HEK293 (cell line): ENCODE measurements at regions not wholly inside any gene's neighbourhood (a gene's known extent, or its start where the extent isn't known, plus 50 kb on each side); places are given as distances from the start of the nearest gene placed in this dataset.

Source experiments
- CTCF ChIA-PET: fragments of 350-600 bp; formaldehyde crosslinking; extraction: SDS; loops from one replicate; lab custom pipeline; 2021; ENCODE audit warnings: antibody characterized with exemption; lab: Yijun Ruan, JAX
- POLR2A ChIA-PET: fragments of 300-600 bp; formaldehyde crosslinking; extraction: SDS; loops from one replicate; lab custom pipeline; 2020; ENCODE audit warnings: antibody characterized with exemption, inconsistent platforms; lab: Yijun Ruan, JAX
- H3K27ac ChIP-seq: fragments of 200-500 bp; sonication (Bioruptor generic); 2 replicates; pipeline ENCODE4 v1.5.1; 2014; ENCODE audit warnings: low read depth, low read length, control low read depth, inconsistent platforms; ENCODE audit errors: extremely low read depth
- H3K36me3 ChIP-seq, 2 experiments: fragments of 200-500 bp in 1 of 2; sonication (Bioruptor generic) in 1 of 2; 1 replicate in 1 of 2; 2 replicates in 1 of 2; pipeline ENCODE4 v1.5.1; 2014 to 2017; ENCODE audit warnings: inconsistent platforms in 2 of 2, low read length in 2 of 2; ENCODE audit not compliant: control insufficient read depth in 2 of 2, insufficient read depth in 1 of 2
- H3K4me1 ChIP-seq: fragments of 200-500 bp; sonication (Bioruptor generic); 2 replicates; pipeline ENCODE4 v1.5.1; 2014; ENCODE audit warnings: mild to moderate bottlenecking, low read length, inconsistent platforms; ENCODE audit not compliant: control insufficient read depth, insufficient read depth
- H3K4me3 ChIP-seq: 2 replicates; pipeline ENCODE4 v1.5.1; 2011; ENCODE audit warnings: low read depth, mild to moderate bottlenecking, control low read depth, low read length, moderate library complexity
- H3K9me3 ChIP-seq: fragments of 200-500 bp; sonication (Bioruptor generic); 2 replicates; pipeline ENCODE4 v1.5.1; 2014; ENCODE audit warnings: low read depth, low read length, inconsistent platforms; ENCODE audit not compliant: control insufficient read depth, insufficient read depth
- BCL11A ChIP-seq: fragments of 450-650 bp; formaldehyde crosslinking; IDR thresholded peaks from 2 replicates; pipeline ENCODE4 v1.5.1; 2016; ENCODE audit warnings: low read depth, missing biosample characterization, missing genetic modification characterization
- KLF16 ChIP-seq: fragments of 450-650 bp; formaldehyde crosslinking; IDR thresholded peaks from 2 replicates; pipeline ENCODE4 v1.5.1; 2017; ENCODE audit warnings: missing biosample characterization, missing genetic modification characterization
- KLF17 ChIP-seq: fragments of 450-650 bp; formaldehyde crosslinking; IDR thresholded peaks from 2 replicates; pipeline ENCODE4 v1.5.1; 2016; ENCODE audit warnings: missing biosample characterization, missing genetic modification characterization
- SALL2 ChIP-seq: fragments of 450-650 bp; formaldehyde crosslinking; IDR thresholded peaks from 2 replicates; pipeline ENCODE4 v1.5.0; 2017; ENCODE audit warnings: missing biosample characterization, mild to moderate bottlenecking, missing genetic modification characterization, borderline replicate concordance
- SP3 ChIP-seq: fragments of 450-650 bp; formaldehyde crosslinking; IDR thresholded peaks from 2 replicates; pipeline ENCODE4 v1.5.1; 2016; ENCODE audit warnings: missing biosample characterization, missing genetic modification characterization
- ZBTB1 ChIP-seq: fragments of 450-650 bp; formaldehyde crosslinking; IDR thresholded peaks from 2 replicates; pipeline ENCODE4 v1.5.1; 2016; ENCODE audit warnings: missing biosample characterization, missing genetic modification characterization
- ZBTB21 ChIP-seq: fragments of 450-650 bp; formaldehyde crosslinking; IDR thresholded peaks from 2 replicates; pipeline ENCODE4 v1.5.1; 2017; ENCODE audit warnings: missing biosample characterization, missing genetic modification characterization
- ZNF112 ChIP-seq: fragments of 450-650 bp; formaldehyde crosslinking; IDR thresholded peaks from 2 replicates; pipeline ENCODE4 v1.5.0; 2017; ENCODE audit warnings: missing biosample characterization, missing genetic modification characterization
- ZNF202 ChIP-seq: fragments of 450-650 bp; formaldehyde crosslinking; IDR thresholded peaks from 2 replicates; pipeline ENCODE4 v1.5.1; 2016; ENCODE audit warnings: missing biosample characterization, missing genetic modification characterization, borderline replicate concordance
- ZNF274 ChIP-seq, 2 experiments: fragments of 200-500 bp in 1 of 2; fragments of 450-650 bp in 1 of 2; sonication (Bioruptor generic) in 1 of 2; formaldehyde crosslinking in 1 of 2; IDR thresholded peaks; 2 replicates each; pipeline versions ENCODE4 v1.5.1 to v1.6.1; 2014 to 2016; ENCODE audit warnings: borderline replicate concordance in 1 of 2, inconsistent platforms in 1 of 2, low read length in 1 of 2, missing biosample characterization in 1 of 2, missing genetic modification characterization in 1 of 2
- ZNF433 ChIP-seq: fragments of 450-650 bp; formaldehyde crosslinking; IDR thresholded peaks from 2 replicates; pipeline ENCODE4 v1.5.1; 2016; ENCODE audit warnings: missing biosample characterization, missing genetic modification characterization, low read depth
- ZNF513 ChIP-seq: fragments of 450-650 bp; IDR thresholded peaks from 2 replicates; pipeline ENCODE4 v1.5.1; 2018; ENCODE audit warnings: missing biosample characterization, missing genetic modification characterization
- ZNF514 ChIP-seq: fragments of 450-650 bp; formaldehyde crosslinking; IDR thresholded peaks from 2 replicates; pipeline ENCODE4 v1.5.1; 2016; ENCODE audit warnings: missing biosample characterization, missing genetic modification characterization
- ZNF529 ChIP-seq: fragments of 450-650 bp; formaldehyde crosslinking; IDR thresholded peaks from 2 replicates; pipeline ENCODE4 v1.5.1; 2017; ENCODE audit warnings: missing genetic modification characterization, missing biosample characterization; ENCODE audit not compliant: insufficient replicate concordance
- ZNF544 ChIP-seq: fragments of 450-650 bp; formaldehyde crosslinking; IDR thresholded peaks from 2 replicates; pipeline ENCODE4 v1.5.0; 2017; ENCODE audit warnings: missing biosample characterization, missing genetic modification characterization
- ZNF624 ChIP-seq: fragments of 450-650 bp; formaldehyde crosslinking; IDR thresholded peaks from 2 replicates; pipeline ENCODE4 v1.5.1; 2017; ENCODE audit warnings: missing biosample characterization, missing genetic modification characterization
- ZNF629 ChIP-seq: fragments of 450-650 bp; formaldehyde crosslinking; IDR thresholded peaks from 2 replicates; pipeline ENCODE4 v1.5.1; 2017; ENCODE audit warnings: missing biosample characterization, missing genetic modification characterization
- ZNF843 ChIP-seq: fragments of 450-650 bp; formaldehyde crosslinking; IDR thresholded peaks from 2 replicates; pipeline ENCODE4 v1.5.1; 2016; ENCODE audit warnings: missing biosample characterization, missing genetic modification characterization
- TF ChIP-seq, protein P1 (sequence below): fragments of 450-650 bp; formaldehyde crosslinking; IDR thresholded peaks from 2 replicates; pipeline ENCODE4 v1.5.1; 2016; ENCODE audit warnings: missing biosample characterization, missing genetic modification characterization, low read depth
- TF ChIP-seq, protein P2 (sequence below): fragments of 450-650 bp; formaldehyde crosslinking; IDR thresholded peaks from 2 replicates; pipeline ENCODE4 v1.5.1; 2017; ENCODE audit warnings: missing biosample characterization, missing genetic modification characterization
- TF ChIP-seq, protein P3 (sequence below): fragments of 450-650 bp; formaldehyde crosslinking; IDR thresholded peaks from 2 replicates; pipeline ENCODE4 v1.5.1; 2016; ENCODE audit warnings: missing biosample characterization, missing genetic modification characterization
- TF ChIP-seq, protein P4 (sequence below): fragments of 450-650 bp; formaldehyde crosslinking; IDR thresholded peaks from 2 replicates; pipeline ENCODE4 v1.5.1; 2016; ENCODE audit warnings: missing biosample characterization, missing genetic modification characterization
- TF ChIP-seq, protein P5 (sequence below): fragments of 450-650 bp; formaldehyde crosslinking; IDR thresholded peaks from 2 replicates; pipeline ENCODE4 v1.5.1; 2016; ENCODE audit warnings: missing biosample characterization, missing genetic modification characterization

GRCh38 chr6:110041830-110042229 is 63.7 kb downstream of the GPR6 start:
- no peaks in the 10 kb centered on the region for H3K36me3 ChIP-seq
- ChIA-PET POLR2A (no interaction called here), CTCF (interaction anchor here (0.9 to 7.2 kb wide), 6 partner anchors 10 to 350 kb away, joined by 5 to 204 read pairs (median 24); partner anchors contain the start of gene CDC40)
- H3K9me3 ChIP-seq = no peaks in the 10 kb centered on the region
- no peak for TF ChIP-seq ZBTB1
- TF ChIP-seq, protein P1, sequence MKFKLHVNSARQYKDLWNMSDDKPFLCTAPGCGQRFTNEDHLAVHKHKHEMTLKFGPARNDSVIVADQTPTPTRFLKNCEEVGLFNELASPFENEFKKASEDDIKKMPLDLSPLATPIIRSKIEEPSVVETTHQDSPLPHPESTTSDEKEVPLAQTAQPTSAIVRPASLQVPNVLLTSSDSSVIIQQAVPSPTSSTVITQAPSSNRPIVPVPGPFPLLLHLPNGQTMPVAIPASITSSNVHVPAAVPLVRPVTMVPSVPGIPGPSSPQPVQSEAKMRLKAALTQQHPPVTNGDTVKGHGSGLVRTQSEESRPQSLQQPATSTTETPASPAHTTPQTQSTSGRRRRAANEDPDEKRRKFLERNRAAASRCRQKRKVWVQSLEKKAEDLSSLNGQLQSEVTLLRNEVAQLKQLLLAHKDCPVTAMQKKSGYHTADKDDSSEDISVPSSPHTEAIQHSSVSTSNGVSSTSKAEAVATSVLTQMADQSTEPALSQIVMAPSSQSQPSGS = no peak
- TF ChIP-seq ZNF202 (tag by site-specific recombination) = no peak
- no peak for TF ChIP-seq ZNF433 (tag by site-specific recombination)
- TF ChIP-seq, protein P2, sequence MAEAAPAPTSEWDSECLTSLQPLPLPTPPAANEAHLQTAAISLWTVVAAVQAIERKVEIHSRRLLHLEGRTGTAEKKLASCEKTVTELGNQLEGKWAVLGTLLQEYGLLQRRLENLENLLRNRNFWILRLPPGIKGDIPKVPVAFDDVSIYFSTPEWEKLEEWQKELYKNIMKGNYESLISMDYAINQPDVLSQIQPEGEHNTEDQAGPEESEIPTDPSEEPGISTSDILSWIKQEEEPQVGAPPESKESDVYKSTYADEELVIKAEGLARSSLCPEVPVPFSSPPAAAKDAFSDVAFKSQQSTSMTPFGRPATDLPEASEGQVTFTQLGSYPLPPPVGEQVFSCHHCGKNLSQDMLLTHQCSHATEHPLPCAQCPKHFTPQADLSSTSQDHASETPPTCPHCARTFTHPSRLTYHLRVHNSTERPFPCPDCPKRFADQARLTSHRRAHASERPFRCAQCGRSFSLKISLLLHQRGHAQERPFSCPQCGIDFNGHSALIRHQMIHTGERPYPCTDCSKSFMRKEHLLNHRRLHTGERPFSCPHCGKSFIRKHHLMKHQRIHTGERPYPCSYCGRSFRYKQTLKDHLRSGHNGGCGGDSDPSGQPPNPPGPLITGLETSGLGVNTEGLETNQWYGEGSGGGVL (tag by site-specific recombination) = no peak
- TF ChIP-seq, protein P3, sequence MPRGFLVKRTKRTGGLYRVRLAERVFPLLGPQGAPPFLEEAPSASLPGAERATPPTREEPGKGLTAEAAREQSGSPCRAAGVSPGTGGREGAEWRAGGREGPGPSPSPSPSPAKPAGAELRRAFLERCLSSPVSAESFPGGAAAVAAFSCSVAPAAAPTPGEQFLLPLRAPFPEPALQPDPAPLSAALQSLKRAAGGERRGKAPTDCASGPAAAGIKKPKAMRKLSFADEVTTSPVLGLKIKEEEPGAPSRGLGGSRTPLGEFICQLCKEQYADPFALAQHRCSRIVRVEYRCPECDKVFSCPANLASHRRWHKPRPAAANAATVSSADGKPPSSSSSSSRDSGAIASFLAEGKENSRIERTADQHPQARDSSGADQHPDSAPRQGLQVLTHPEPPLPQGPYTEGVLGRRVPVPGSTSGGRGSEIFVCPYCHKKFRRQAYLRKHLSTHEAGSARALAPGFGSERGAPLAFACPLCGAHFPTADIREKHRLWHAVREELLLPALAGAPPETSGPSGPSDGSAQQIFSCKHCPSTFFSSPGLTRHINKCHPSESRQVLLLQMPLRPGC (tag by site-specific recombination) = no peak
- TF ChIP-seq ZBTB21 = no peak
- TF ChIP-seq, protein P4, sequence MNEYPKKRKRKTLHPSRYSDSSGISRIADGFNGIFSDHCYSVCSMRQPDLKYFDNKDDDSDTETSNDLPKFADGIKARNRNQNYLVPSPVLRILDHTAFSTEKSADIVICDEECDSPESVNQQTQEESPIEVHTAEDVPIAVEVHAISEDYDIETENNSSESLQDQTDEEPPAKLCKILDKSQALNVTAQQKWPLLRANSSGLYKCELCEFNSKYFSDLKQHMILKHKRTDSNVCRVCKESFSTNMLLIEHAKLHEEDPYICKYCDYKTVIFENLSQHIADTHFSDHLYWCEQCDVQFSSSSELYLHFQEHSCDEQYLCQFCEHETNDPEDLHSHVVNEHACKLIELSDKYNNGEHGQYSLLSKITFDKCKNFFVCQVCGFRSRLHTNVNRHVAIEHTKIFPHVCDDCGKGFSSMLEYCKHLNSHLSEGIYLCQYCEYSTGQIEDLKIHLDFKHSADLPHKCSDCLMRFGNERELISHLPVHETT = no peak
- no peak for TF ChIP-seq BCL11A (tag by site-specific recombination)
- no peak for TF ChIP-seq ZNF112 (tag by site-specific recombination)
- no peak for TF ChIP-seq ZNF514
- TF ChIP-seq SP3 = no peak
- TF ChIP-seq, protein P5, sequence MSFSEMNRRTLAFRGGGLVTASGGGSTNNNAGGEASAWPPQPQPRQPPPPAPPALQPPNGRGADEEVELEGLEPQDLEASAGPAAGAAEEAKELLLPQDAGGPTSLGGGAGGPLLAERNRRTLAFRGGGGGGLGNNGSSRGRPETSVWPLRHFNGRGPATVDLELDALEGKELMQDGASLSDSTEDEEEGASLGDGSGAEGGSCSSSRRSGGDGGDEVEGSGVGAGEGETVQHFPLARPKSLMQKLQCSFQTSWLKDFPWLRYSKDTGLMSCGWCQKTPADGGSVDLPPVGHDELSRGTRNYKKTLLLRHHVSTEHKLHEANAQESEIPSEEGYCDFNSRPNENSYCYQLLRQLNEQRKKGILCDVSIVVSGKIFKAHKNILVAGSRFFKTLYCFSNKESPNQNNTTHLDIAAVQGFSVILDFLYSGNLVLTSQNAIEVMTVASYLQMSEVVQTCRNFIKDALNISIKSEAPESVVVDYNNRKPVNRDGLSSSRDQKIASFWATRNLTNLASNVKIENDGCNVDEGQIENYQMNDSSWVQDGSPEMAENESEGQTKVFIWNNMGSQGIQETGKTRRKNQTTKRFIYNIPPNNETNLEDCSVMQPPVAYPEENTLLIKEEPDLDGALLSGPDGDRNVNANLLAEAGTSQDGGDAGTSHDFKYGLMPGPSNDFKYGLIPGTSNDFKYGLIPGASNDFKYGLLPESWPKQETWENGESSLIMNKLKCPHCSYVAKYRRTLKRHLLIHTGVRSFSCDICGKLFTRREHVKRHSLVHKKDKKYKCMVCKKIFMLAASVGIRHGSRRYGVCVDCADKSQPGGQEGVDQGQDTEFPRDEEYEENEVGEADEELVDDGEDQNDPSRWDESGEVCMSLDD (tag by site-specific recombination) = no peak
- TF ChIP-seq KLF16 (tag by site-specific recombination) = no peak
- no peak for TF ChIP-seq ZNF544
- TF ChIP-seq ZNF629 = no peak
- H3K27ac ChIP-seq = no peak overlapping the region
- H3K4me1 ChIP-seq = no peaks in the 10 kb centered on the region
- no peak overlapping the region for H3K4me3 ChIP-seq

GRCh38 chr6:110042670-110043296 is 64.7 kb downstream of the GPR6 start:
- Histone ChIP-seq H3K4me3 (no peak overlapping the region), H3K27ac (no peak overlapping the region), H3K4me1 (no peaks in the 10 kb centered on the region), H3K9me3 (no peaks in the 10 kb centered on the region), H3K36me3 (no peaks in the 10 kb centered on the region)
- ChIA-PET POLR2A (no interaction called here), CTCF (interaction anchor here (0.9 to 7.2 kb wide), 5 partner anchors 9 to 347 kb away, joined by 3 to 204 read pairs (median 5); partner anchors contain the start of gene CDC40)
- TF ChIP-seq ZNF274 (IDR thresholded peaks at IDR 0.05; ENCODE audit: low read length) = no peak
- TF ChIP-seq ZNF274 (tag by site-specific recombination; IDR thresholded peaks at IDR 0.05; ENCODE audit: borderline replicate concordance) = no peak
- TF ChIP-seq ZNF513 (tag by site-specific recombination) = no peak
- TF ChIP-seq ZNF843 (tag by site-specific recombination) = no peak
- TF ChIP-seq SALL2 = no peak
- TF ChIP-seq ZBTB1 = no peak
- TF ChIP-seq ZNF624 = no peak
- TF ChIP-seq ZNF529 (tag by site-specific recombination) = no peak
- TF ChIP-seq KLF17 (tag by site-specific recombination) = no peak
